ENCODE measurements at regions not wholly inside any gene's neighbourhood (a gene's known extent, or its start where the extent isn't known, plus 50 kb on each side); places are given as distances from the start of the nearest gene placed in this dataset.

DNA sequence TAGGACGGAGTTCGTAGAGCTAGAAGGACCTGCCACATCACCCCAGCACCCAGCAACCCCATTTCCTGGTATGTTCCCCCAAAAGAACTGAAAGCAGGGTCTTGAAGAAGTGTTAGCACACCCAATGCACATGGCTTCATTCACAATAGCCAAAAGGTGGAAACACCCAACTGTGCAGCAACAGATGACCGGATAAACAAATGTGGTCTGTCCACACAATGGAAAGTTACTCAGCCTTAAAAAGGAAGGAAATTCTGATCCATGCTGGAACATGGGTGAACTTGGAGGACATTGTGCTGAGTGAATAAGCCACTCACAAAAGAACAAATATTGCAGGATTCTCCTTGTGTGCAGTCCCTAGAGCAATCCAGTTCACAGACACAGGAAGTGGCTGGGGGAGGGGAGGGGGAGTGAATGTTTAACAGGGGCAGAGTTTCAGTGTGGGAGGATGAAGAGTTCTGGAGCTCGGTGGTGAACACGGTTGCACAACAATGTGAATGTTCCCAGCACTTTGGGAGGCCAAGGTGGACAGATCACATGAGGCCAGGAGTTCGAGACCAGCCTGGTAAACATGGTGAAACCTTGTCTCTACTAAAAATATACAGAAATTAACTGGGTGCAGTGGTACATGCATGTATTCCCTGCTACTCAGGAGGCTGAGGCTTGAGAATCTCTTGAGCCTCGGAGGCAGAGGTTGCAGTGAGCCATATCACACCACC is 157.5 kb downstream of the NUP210 start:
- Mint-ChIP-seq H3K36me3 (ENCODE audit: unreplicated experiment) (no peaks in the 10 kb centered on the region), H3K4me3 (ENCODE audit: unreplicated experiment) (no peak overlapping the region), H3K27ac (ENCODE audit: unreplicated experiment) (no peak overlapping the region), H3K4me1 (ENCODE audit: unreplicated experiment) (no peaks in the 10 kb centered on the region), H3K27me3 (ENCODE audit: unreplicated experiment) (peaks cover 17% of the 10 kb centered on the region), H3K9me3 (ENCODE audit: unreplicated experiment) (no peaks in the 10 kb centered on the region)
- DNase-seq (ENCODE audit: extremely low spot score, unreplicated experiment), result no peak
- no peak for TF ChIP-seq CTCF (IDR thresholded peaks at IDR 0.05)

DNA sequence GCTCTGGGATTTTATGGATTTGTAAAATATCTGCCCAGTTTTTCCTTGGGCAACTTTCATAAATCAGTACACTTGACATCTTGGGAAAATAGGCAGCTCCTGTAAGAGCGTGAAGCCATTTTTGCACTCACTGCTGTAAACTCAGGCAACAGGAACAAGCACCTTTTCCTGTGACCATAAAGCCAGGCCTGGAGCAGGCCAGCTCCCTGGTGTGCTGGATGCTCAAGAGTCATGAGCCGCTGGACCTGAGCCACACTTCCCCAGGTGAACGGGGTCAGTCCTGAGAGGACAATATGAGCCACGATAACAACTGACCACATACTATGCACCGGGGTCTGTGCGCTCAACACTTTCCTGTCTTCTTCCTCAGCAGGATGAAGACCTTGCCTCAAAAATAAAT is 158.2 kb downstream of the NUP210 start:
- Mint-ChIP-seq H3K9me3 (ENCODE audit: unreplicated experiment) (no peaks in the 10 kb centered on the region), H3K27ac (ENCODE audit: unreplicated experiment) (no peak overlapping the region), H3K4me3 (ENCODE audit: unreplicated experiment) (no peak overlapping the region), H3K27me3 (ENCODE audit: unreplicated experiment) (peaks cover 19% of the 10 kb centered on the region), H3K36me3 (ENCODE audit: unreplicated experiment) (no peaks in the 10 kb centered on the region), H3K4me1 (ENCODE audit: unreplicated experiment) (no peaks in the 10 kb centered on the region)
- TF ChIP-seq CTCF (IDR thresholded peaks at IDR 0.05), result no peak
- DNase-seq (ENCODE audit: extremely low spot score, unreplicated experiment), result no peak

DNA sequence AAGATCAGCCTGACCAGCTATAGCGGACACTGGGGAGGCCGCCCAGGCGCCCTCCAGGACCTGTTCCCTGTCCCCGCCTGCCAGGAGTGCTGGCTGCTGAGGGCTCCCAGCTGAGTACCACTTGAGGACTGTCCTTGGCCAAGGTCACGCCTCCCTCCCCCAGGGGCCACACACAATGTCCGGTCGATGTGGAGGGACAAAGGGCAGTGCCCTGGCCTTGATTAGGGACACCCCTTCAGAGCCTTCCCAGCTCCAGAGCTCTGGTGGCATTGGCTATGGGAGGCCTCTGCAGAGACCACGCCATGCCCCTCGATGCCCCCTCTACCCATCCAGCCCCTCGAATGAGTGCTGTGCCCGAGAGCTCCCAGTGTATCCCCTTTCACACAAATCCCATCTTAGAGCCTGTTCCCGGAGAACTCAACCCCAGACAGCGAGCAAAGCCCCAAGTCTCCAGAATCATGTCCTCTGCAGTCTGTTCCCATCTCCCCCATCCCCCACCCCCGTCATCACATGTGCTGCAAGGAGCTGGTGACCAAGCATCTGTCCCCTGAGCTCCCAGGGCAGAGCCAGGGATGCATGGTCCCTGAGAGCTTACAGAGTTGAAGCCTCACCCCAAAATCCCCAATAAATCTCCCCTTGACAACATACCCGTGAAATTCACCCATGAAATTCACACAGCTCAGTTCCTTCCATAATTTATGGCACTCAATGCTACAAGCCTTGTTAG is 158.9 kb downstream of the NUP210 start:
- Mint-ChIP-seq H3K4me3 (ENCODE audit: unreplicated experiment) (no peak overlapping the region), H3K27me3 (ENCODE audit: unreplicated experiment) (peaks cover 22% of the 10 kb centered on the region), H3K9me3 (ENCODE audit: unreplicated experiment) (no peaks in the 10 kb centered on the region), H3K27ac (ENCODE audit: unreplicated experiment) (no peak overlapping the region), H3K36me3 (ENCODE audit: unreplicated experiment) (no peaks in the 10 kb centered on the region), H3K4me1 (ENCODE audit: unreplicated experiment) (no peaks in the 10 kb centered on the region)
- DNase-seq (ENCODE audit: extremely low spot score, unreplicated experiment), result no peak
- TF ChIP-seq CTCF (IDR thresholded peaks at IDR 0.05), result no peak

GRCh38 chr3:13260259-13261103 is 159.6 kb downstream of the NUP210 start:
- H3K27ac Mint-ChIP-seq (ENCODE audit: unreplicated experiment), result no peak overlapping the region
- H3K9me3 Mint-ChIP-seq (ENCODE audit: unreplicated experiment), result no peaks in the 10 kb centered on the region
- TF ChIP-seq CTCF (IDR thresholded peaks at IDR 0.05), result peak; percentile 25
- H3K27me3 Mint-ChIP-seq (ENCODE audit: unreplicated experiment), result peaks cover 15% of the 10 kb centered on the region
- no peaks in the 10 kb centered on the region for H3K36me3 Mint-ChIP-seq (ENCODE audit: unreplicated experiment)
- H3K4me1 Mint-ChIP-seq (ENCODE audit: unreplicated experiment), result no peaks in the 10 kb centered on the region
- DNase-seq (ENCODE audit: extremely low spot score, unreplicated experiment), result no peak
- H3K4me3 Mint-ChIP-seq (ENCODE audit: unreplicated experiment), result no peak overlapping the region

DNA sequence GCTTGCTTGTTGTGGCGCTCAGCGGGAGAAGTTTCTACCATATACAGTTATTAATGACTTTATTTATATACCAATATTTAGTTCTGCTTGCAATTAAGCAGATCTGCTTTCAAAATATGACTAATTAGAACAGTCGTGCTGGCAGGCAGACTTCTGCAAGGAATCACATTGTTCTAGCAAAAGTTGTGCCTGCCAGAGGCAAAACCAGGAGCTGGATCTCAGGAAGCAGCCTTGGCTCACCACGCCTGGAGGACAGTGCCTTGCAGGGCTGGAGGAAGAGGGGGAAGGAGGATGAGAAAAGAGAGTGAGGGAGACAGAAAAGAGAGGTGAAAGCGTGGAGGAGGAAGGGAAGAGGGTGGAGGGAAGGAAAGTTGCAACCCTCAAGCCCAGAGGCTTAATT is 160.3 kb downstream of the NUP210 start:
- Mint-ChIP-seq H3K27me3 (ENCODE audit: unreplicated experiment) (peaks cover 19% of the 10 kb centered on the region), H3K4me1 (ENCODE audit: unreplicated experiment) (no peaks in the 10 kb centered on the region), H3K27ac (ENCODE audit: unreplicated experiment) (no peak overlapping the region), H3K9me3 (ENCODE audit: unreplicated experiment) (no peaks in the 10 kb centered on the region), H3K4me3 (ENCODE audit: unreplicated experiment) (no peak overlapping the region), H3K36me3 (ENCODE audit: unreplicated experiment) (no peaks in the 10 kb centered on the region)
- no peak for TF ChIP-seq CTCF (IDR thresholded peaks at IDR 0.05)
- DNase-seq (ENCODE audit: extremely low spot score, unreplicated experiment), result no peak
